GM12892 (cell line): ENCODE measurements at regions not wholly inside any gene's neighbourhood (a gene's known extent, or its start where the extent isn't known, plus 50 kb on each side); places are given as distances from the start of the nearest gene placed in this dataset.

Source experiments
- POLR2A ChIP-seq: IDR thresholded peaks from 2 replicates; pipeline ENCODE4 v1.6.1; 2011; ENCODE audit warnings: low read depth, low read length, control low read depth
- TAF1 ChIP-seq: IDR thresholded peaks from 2 replicates; pipeline ENCODE4 v1.6.1; 2011; ENCODE audit warnings: low read depth, mild to moderate bottlenecking, control low read depth, low read length, borderline replicate concordance

GRCh38 chr5:159826351-159827214, 89.7 kb upstream of the ADRA1B start:
- TF ChIP-seq POLR2A (no peak), TAF1 (no peak)
